ENCODE measurements at regions not wholly inside any gene's neighbourhood (a gene's known extent, or its start where the extent isn't known, plus 50 kb on each side); places are given as distances from the start of the nearest gene placed in this dataset.

DNA sequence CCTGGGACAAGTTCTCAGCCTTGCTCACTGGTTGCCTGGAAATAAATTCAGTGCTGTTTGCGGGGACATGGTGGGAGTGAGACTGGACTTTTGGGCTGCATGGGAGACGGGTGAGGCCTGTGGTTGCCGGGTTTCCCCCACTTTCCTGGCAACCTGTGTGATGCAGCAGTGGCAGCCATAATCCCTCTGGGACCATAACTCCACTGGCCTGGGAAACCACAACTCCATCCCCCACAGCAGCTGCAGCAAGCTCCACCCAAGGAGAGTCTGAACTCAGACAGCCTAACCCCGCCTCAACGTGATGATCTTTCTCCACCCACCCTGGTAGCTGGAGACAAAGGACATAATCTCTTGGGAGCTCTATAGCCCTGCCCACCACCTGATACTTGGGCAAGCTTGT is 349.9 kb downstream of the PIK3R1 start:
- Histone ChIP-seq H3K4me1 (ENCODE audit: control insufficient read depth in 2 of 2, insufficient read depth in 2 of 2, low read length in 2 of 2) (peaks cover 18 to 19% of the 10 kb centered on the region in 2 donors), H3K79me2 (ENCODE audit: control insufficient read depth, insufficient read depth, low read length) (no peaks in the 10 kb centered on the region), H3K9me3 (ENCODE audit: control extremely low read depth in 1 of 3, control insufficient read depth in 2 of 3, insufficient read depth in 1 of 3, low read length in 2 of 3) (peaks cover 0 to 7% (median 6%) of the 10 kb centered on the region in 3 donors), H3K36me3 (replicated peaks in 1 of 2; ENCODE audit: control extremely low read depth in 1 of 2, control insufficient read depth in 1 of 2, extremely low read depth in 1 of 2, insufficient read depth in 2 of 2, low read length in 1 of 2) (no peaks in the 10 kb centered on the region), H3K9ac (ENCODE audit: low read length) (no peak overlapping the region), H3K4me2 (replicated peaks; ENCODE audit: low read depth, low read length, poor library complexity, severe bottlenecking) (peak overlapping the region; percentile 50), H2AFZ (ENCODE audit: insufficient read depth, low read depth, low read length, poor library complexity, severe bottlenecking) (peak overlapping the region; percentile 2), H3K27ac (ENCODE audit: low read length in 2 of 2) (peak overlapping the region; percentile 20 to 55), H3K27me3 (replicated peaks in 1 of 4; ENCODE audit: control extremely low read depth in 1 of 4, control insufficient read depth in 3 of 4, insufficient read depth in 4 of 4, low read length in 3 of 4) (no peaks in the 10 kb centered on the region), H4K20me1 (ENCODE audit: control insufficient read depth, insufficient read depth, low read length, poor library complexity, severe bottlenecking) (no peaks in the 10 kb centered on the region), H3K4me3 (ENCODE audit: control extremely low read depth in 1 of 5, extremely low read depth in 1 of 5, insufficient read depth in 1 of 5, low read depth in 2 of 5, low read length in 4 of 5) (peak overlapping the region in 1 of 5 experiments; percentile 29)
- peaks cover 29% of the 10 kb centered on the region for H3K4me1 Mint-ChIP-seq
- DNase-seq (peak; percentile 79), ATAC-seq (ENCODE audit: low read depth) (peak; percentile 96)
- CTCF ChIA-PET: interaction anchor here (0.7 kb wide), 1 partner anchor 131 kb away, joined by 3 read pairs; no protein-coding TSS in a partner anchor
- WGBS (ENCODE audit: insufficient coverage): 9% methylated on average over 5 of the region's 5 CpGs
- H3K4me3 Mint-ChIP-seq: peak overlapping the region; percentile 32
- H3K9me3 Mint-ChIP-seq (ENCODE audit: insufficient read depth): no peaks in the 10 kb centered on the region
- intact Hi-C loops (cut with micrococcal nuclease): loop anchor here (10.0 kb wide), 1 partner anchor 281 kb away; no protein-coding TSS in a partner anchor
- TF ChIP-seq, protein P1, sequence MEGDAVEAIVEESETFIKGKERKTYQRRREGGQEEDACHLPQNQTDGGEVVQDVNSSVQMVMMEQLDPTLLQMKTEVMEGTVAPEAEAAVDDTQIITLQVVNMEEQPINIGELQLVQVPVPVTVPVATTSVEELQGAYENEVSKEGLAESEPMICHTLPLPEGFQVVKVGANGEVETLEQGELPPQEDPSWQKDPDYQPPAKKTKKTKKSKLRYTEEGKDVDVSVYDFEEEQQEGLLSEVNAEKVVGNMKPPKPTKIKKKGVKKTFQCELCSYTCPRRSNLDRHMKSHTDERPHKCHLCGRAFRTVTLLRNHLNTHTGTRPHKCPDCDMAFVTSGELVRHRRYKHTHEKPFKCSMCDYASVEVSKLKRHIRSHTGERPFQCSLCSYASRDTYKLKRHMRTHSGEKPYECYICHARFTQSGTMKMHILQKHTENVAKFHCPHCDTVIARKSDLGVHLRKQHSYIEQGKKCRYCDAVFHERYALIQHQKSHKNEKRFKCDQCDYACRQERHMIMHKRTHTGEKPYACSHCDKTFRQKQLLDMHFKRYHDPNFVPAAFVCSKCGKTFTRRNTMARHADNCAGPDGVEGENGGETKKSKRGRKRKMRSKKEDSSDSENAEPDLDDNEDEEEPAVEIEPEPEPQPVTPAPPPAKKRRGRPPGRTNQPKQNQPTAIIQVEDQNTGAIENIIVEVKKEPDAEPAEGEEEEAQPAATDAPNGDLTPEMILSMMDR (IDR thresholded peaks at IDR 0.05): no peak
- TF ChIP-seq EZH2 (IDR thresholded peaks at IDR 0.05; ENCODE audit: borderline replicate concordance, insufficient read depth, low read depth, low read length, poor library complexity, severe bottlenecking): no peak
- H3K27ac Mint-ChIP-seq: peak overlapping the region; percentile 84
- H3K27me3 Mint-ChIP-seq: no peaks in the 10 kb centered on the region
- POLR2A ChIA-PET: no interaction called here

GRCh38 chr5:68576805-68577204 is 361.2 kb downstream of the PIK3R1 start:
- Mint-ChIP-seq H3K4me3 (no peak overlapping the region), H3K4me1 (no peaks in the 10 kb centered on the region), H3K9me3 (ENCODE audit: insufficient read depth) (peaks cover 10% of the 10 kb centered on the region), H3K27ac (no peak overlapping the region), H3K27me3 (peaks cover 11% of the 10 kb centered on the region)
- no peak overlapping the region for H3K9ac ChIP-seq (ENCODE audit: low read length)
- ATAC-seq (ENCODE audit: low read depth): no peak
- no peak for DNase-seq
- POLR2A ChIA-PET: no interaction called here
- H3K4me1 ChIP-seq (ENCODE audit: control insufficient read depth in 2 of 2, insufficient read depth in 2 of 2, low read length in 2 of 2): no peaks in the 10 kb centered on the region
- CTCF ChIA-PET: interaction anchor here (1.4 kb wide), 1 partner anchor 8 kb away, joined by 3 read pairs; no protein-coding TSS in a partner anchor
- H2AFZ ChIP-seq (ENCODE audit: insufficient read depth, low read depth, low read length, poor library complexity, severe bottlenecking): no peak overlapping the region
- TF ChIP-seq, protein P1 (IDR thresholded peaks at IDR 0.05): no peak
- TF ChIP-seq EZH2 (IDR thresholded peaks at IDR 0.05; ENCODE audit: borderline replicate concordance, insufficient read depth, low read depth, low read length, poor library complexity, severe bottlenecking): no peak
- peaks cover 0 to 3% (median 0%) of the 10 kb centered on the region in 4 experiments for H3K27me3 ChIP-seq (replicated peaks in 1 of 4; ENCODE audit: control extremely low read depth in 1 of 4, control insufficient read depth in 3 of 4, insufficient read depth in 4 of 4, low read length in 3 of 4)
- H3K4me3 ChIP-seq (ENCODE audit: control extremely low read depth in 1 of 5, extremely low read depth in 1 of 5, insufficient read depth in 1 of 5, low read depth in 2 of 5, low read length in 4 of 5): no peak overlapping the region
- WGBS (ENCODE audit: insufficient coverage): no CpG with 5 or more reads among the region's 1 CpG
- H3K36me3 ChIP-seq (replicated peaks in 1 of 2; ENCODE audit: control extremely low read depth in 1 of 2, control insufficient read depth in 1 of 2, extremely low read depth in 1 of 2, insufficient read depth in 2 of 2, low read length in 1 of 2): no peaks in the 10 kb centered on the region
- H3K27ac ChIP-seq (ENCODE audit: low read length in 2 of 2): no peak overlapping the region
- H3K79me2 ChIP-seq (ENCODE audit: control insufficient read depth, insufficient read depth, low read length): no peaks in the 10 kb centered on the region
- no peak overlapping the region for H3K4me2 ChIP-seq (replicated peaks; ENCODE audit: low read depth, low read length, poor library complexity, severe bottlenecking)
- no peaks in the 10 kb centered on the region for H4K20me1 ChIP-seq (ENCODE audit: control insufficient read depth, insufficient read depth, low read length, poor library complexity, severe bottlenecking)
- H3K9me3 ChIP-seq (ENCODE audit: control extremely low read depth in 1 of 3, control insufficient read depth in 2 of 3, insufficient read depth in 1 of 3, low read length in 2 of 3): peaks cover 0 to 7% (median 5%) of the 10 kb centered on the region in 3 donors
- intact Hi-C loops (cut with micrococcal nuclease): no loop called here
